Kidney (tissue), 13 donors: ENCODE measurements at regions not wholly inside any gene's neighbourhood (a gene's known extent, or its start where the extent isn't known, plus 50 kb on each side); places are given as distances from the start of the nearest gene placed in this dataset.

Source experiments
- DNase-seq, 5 donors: peaks; one replicate each; pipeline ENCODE4 v3.0.0-alpha.2; 2013 to 2020
- FAIRE-seq: peaks from 2 replicates; lab custom pipeline; 2012; peaks lifted over from hg19 to GRCh38; lab: Jason Lieb, UNC
- H3K27ac ChIP-seq, 2 donors: one replicate each; pipeline ENCODE4 v1.7.0; 2013; ENCODE audit warnings: low read depth in 2 of 2, low read length in 2 of 2, inconsistent platforms in 1 of 2
- H3K27me3 ChIP-seq: one replicate; pipeline ENCODE4 v1.7.1; 2013; ENCODE audit warnings: low read length, inconsistent platforms; ENCODE audit not compliant: control insufficient read depth, insufficient read depth
- H3K36me3 ChIP-seq, 3 donors: one replicate each; pipeline versions ENCODE4 v1.7.0 to v1.7.1; 2013; ENCODE audit warnings: low read length in 3 of 3, control low read depth in 1 of 3, inconsistent platforms in 1 of 3; ENCODE audit not compliant: insufficient read depth in 3 of 3, control insufficient read depth in 2 of 3
- H3K4me1 ChIP-seq, 3 donors: one replicate each; pipeline versions ENCODE4 v1.7.0 to v1.7.1; 2013; ENCODE audit warnings: low read length in 3 of 3, inconsistent platforms in 1 of 3, low read depth in 1 of 3; ENCODE audit not compliant: control insufficient read depth in 2 of 3, insufficient read depth in 2 of 3
- H3K4me3 ChIP-seq, 3 donors: one replicate each; pipeline versions ENCODE4 v1.7.0 to v1.8.1; 2013; ENCODE audit warnings: low read length in 3 of 3, control low read depth in 1 of 3, inconsistent platforms in 1 of 3
- H3K9ac ChIP-seq, 3 donors: one replicate each; pipeline versions ENCODE4 v1.7.0 to v1.7.1; 2013; ENCODE audit warnings: low read length in 3 of 3, control low read depth in 1 of 3, inconsistent platforms in 1 of 3
- H3K9me3 ChIP-seq, 3 donors: one replicate each; pipeline versions ENCODE4 v1.7.0 to v1.7.1; 2013; ENCODE audit warnings: low read length in 3 of 3, control low read depth in 1 of 3, inconsistent platforms in 1 of 3; ENCODE audit not compliant: control insufficient read depth in 2 of 3, insufficient read depth in 1 of 3
- intact Hi-C: fragments of 100-400 bp; cut with DNase I; formaldehyde crosslinking; loops from one replicate; pipeline ENCODE4 v1.11.1; 2022
- TF ChIP-seq, protein P1 (sequence below): IDR thresholded peaks from 3 replicates; pipeline ENCODE4 v1.5.1; 2012; ENCODE audit warnings: mild to moderate bottlenecking, moderate library complexity, borderline replicate concordance; ENCODE audit not compliant: insufficient read depth; ENCODE audit errors: extremely low read depth
- donor health status: control.
- donor health status: control.
- donor health status: control.
- donor health status: control.
- donor health status: control.
- donor health status: DM: yes; HTN: yes; CAD: no.
- donor health status: Normal renal cell carcinoma (clear cell type).

DNA sequence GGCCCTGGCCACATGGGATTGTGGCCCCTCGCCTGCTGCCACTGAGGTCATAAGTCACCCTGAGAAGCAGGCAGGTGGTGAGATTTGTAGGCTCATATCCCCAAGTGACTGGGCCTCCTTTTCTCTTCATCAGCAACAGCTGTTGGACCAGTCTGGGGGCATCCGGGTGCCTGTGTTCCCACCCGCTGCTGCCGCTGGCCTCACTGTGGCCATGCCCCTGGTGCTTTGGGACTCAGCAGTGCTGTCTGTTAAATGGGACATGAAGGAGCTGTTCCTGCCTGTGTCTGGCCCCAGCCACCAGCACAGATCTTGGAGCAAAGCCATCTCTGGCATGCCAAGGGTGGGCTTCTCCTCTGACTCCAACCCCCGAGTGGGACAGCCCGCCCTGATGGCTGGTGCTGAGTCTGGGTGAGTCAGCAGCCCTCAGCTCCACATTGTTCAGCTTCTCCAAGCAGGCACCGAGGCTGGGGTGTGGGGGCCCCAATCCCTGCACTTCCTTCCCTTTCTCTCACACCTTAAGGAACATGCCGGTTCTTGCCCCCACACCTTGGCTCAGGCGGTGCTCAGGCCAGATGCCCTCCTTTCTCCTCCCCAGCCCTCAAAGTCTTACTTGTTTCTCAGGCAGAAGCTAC is 207.9 kb downstream of the GLI2 start:
- Histone ChIP-seq H3K4me1 (peaks cover 0 to 1% (median 0%) of the 10 kb centered on the region in 3 donors), H3K9me3 (no peaks in the 10 kb centered on the region), H3K9ac (no peak overlapping the region), H3K27me3 (no peaks in the 10 kb centered on the region), H3K27ac (no peak overlapping the region), H3K36me3 (no peaks in the 10 kb centered on the region), H3K4me3 (no peak overlapping the region)
- TF ChIP-seq, protein P1, sequence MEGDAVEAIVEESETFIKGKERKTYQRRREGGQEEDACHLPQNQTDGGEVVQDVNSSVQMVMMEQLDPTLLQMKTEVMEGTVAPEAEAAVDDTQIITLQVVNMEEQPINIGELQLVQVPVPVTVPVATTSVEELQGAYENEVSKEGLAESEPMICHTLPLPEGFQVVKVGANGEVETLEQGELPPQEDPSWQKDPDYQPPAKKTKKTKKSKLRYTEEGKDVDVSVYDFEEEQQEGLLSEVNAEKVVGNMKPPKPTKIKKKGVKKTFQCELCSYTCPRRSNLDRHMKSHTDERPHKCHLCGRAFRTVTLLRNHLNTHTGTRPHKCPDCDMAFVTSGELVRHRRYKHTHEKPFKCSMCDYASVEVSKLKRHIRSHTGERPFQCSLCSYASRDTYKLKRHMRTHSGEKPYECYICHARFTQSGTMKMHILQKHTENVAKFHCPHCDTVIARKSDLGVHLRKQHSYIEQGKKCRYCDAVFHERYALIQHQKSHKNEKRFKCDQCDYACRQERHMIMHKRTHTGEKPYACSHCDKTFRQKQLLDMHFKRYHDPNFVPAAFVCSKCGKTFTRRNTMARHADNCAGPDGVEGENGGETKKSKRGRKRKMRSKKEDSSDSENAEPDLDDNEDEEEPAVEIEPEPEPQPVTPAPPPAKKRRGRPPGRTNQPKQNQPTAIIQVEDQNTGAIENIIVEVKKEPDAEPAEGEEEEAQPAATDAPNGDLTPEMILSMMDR = no peak
- FAIRE-seq (no peak), DNase-seq (no peak)
- intact Hi-C loops = no loop called here

DNA sequence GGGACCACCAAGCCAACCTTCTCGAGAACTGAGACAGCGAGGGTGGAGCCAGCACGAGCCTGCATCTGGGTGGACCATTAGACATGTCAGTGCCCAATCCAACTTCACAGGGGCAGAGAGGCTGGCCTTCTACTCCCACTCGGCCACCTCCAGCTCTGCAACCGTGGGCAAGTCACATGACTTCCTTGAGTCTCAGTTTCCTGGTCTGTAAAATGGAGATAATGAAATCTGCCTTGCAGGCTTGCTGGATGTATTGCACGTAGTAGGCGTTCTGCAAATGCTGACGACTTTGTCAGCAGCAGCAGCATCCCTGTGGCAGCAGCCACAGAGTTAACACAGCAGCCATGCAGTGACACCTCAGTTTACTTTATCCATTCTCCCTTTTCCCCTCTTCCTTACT is 208.9 kb downstream of the GLI2 start:
- H3K4me1 ChIP-seq = no peaks in the 10 kb centered on the region
- DNase-seq = no peak
- no peak for FAIRE-seq
- H3K27me3 ChIP-seq = no peaks in the 10 kb centered on the region
- intact Hi-C loops = no loop called here
- no peak overlapping the region for H3K27ac ChIP-seq
- no peak overlapping the region for H3K9ac ChIP-seq
- no peaks in the 10 kb centered on the region for H3K36me3 ChIP-seq
- TF ChIP-seq, protein P1 = no peak
- no peak overlapping the region for H3K4me3 ChIP-seq
- H3K9me3 ChIP-seq = no peaks in the 10 kb centered on the region

DNA sequence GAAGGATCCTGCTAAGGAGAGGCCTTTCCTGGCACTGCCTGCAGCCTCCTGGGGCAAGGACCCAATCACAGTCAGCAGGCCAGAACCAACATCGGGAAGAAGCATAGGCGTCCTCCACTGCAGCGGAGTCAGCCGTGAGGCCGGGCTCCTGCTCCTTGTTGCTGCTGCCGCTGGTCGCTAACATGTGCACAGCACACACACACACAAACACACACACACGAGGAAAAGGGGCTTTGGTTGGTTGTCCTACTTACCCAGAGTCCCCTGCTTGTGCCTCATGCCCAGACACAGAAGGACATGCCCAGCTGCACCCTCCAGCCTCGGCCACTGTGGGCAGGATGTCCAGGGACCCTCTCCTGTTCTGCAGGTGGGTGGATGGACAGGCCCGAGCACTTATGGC is 209.4 kb downstream of the GLI2 start:
- TF ChIP-seq, protein P1 = no peak
- Histone ChIP-seq H3K27me3 (no peaks in the 10 kb centered on the region), H3K36me3 (no peaks in the 10 kb centered on the region), H3K4me3 (no peak overlapping the region), H3K9me3 (no peaks in the 10 kb centered on the region), H3K9ac (no peak overlapping the region), H3K4me1 (no peaks in the 10 kb centered on the region), H3K27ac (no peak overlapping the region)
- DNase-seq = no peak
- no peak for FAIRE-seq
- intact Hi-C loops = no loop called here
